PFSK-1 (cell line): ENCODE measurements at regions not wholly inside any gene's neighbourhood (a gene's known extent, or its start where the extent isn't known, plus 50 kb on each side); places are given as distances from the start of the nearest gene placed in this dataset.

Experiments
- POLR2AphosphoS5 ChIP-seq: IDR thresholded peaks from 2 replicates; pipeline ENCODE4 v1.6.1; 2012; ENCODE audit warnings: low read depth, mild to moderate bottlenecking, control low read depth, low read length, moderate library complexity
- SIN3A ChIP-seq: IDR thresholded peaks from 2 replicates; pipeline ENCODE4 v1.6.1; 2012; ENCODE audit warnings: mild to moderate bottlenecking, low read length, moderate library complexity, borderline replicate concordance; ENCODE audit not compliant: insufficient read depth
- TAF1 ChIP-seq: IDR thresholded peaks from 2 replicates; pipeline ENCODE4 v1.6.1; 2012; ENCODE audit warnings: low read length, control low read depth, borderline replicate concordance; ENCODE audit not compliant: insufficient read depth
- TF ChIP-seq, protein P1 (sequence below), 2 experiments: IDR thresholded peaks; 2 replicates each; pipeline versions ENCODE4 v1.6.1 to v1.8.0; 2011 to 2012; ENCODE audit warnings: low read depth in 2 of 2, low read length in 2 of 2, control low read depth in 1 of 2, inconsistent platforms in 1 of 2, mild to moderate bottlenecking in 1 of 2, moderate library complexity in 1 of 2; ENCODE audit not compliant: insufficient read depth in 1 of 2

GRCh38 chr6:133584823-133585222, 304.1 kb upstream of the TCF21 start:
- TF ChIP-seq SIN3A, result no peak
- no peak for TF ChIP-seq POLR2AphosphoS5
- TF ChIP-seq, protein P1, sequence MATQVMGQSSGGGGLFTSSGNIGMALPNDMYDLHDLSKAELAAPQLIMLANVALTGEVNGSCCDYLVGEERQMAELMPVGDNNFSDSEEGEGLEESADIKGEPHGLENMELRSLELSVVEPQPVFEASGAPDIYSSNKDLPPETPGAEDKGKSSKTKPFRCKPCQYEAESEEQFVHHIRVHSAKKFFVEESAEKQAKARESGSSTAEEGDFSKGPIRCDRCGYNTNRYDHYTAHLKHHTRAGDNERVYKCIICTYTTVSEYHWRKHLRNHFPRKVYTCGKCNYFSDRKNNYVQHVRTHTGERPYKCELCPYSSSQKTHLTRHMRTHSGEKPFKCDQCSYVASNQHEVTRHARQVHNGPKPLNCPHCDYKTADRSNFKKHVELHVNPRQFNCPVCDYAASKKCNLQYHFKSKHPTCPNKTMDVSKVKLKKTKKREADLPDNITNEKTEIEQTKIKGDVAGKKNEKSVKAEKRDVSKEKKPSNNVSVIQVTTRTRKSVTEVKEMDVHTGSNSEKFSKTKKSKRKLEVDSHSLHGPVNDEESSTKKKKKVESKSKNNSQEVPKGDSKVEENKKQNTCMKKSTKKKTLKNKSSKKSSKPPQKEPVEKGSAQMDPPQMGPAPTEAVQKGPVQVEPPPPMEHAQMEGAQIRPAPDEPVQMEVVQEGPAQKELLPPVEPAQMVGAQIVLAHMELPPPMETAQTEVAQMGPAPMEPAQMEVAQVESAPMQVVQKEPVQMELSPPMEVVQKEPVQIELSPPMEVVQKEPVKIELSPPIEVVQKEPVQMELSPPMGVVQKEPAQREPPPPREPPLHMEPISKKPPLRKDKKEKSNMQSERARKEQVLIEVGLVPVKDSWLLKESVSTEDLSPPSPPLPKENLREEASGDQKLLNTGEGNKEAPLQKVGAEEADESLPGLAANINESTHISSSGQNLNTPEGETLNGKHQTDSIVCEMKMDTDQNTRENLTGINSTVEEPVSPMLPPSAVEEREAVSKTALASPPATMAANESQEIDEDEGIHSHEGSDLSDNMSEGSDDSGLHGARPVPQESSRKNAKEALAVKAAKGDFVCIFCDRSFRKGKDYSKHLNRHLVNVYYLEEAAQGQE (IDR thresholded peaks at IDR 0.05; ENCODE audit: insufficient read depth in 1 of 2, low read depth in 2 of 2, low read length in 2 of 2), result no peak
- no peak for TF ChIP-seq TAF1
